ENCODE measurements at regions not wholly inside any gene's neighbourhood (a gene's known extent, or its start where the extent isn't known, plus 50 kb on each side); places are given as distances from the start of the nearest gene placed in this dataset.

DNA sequence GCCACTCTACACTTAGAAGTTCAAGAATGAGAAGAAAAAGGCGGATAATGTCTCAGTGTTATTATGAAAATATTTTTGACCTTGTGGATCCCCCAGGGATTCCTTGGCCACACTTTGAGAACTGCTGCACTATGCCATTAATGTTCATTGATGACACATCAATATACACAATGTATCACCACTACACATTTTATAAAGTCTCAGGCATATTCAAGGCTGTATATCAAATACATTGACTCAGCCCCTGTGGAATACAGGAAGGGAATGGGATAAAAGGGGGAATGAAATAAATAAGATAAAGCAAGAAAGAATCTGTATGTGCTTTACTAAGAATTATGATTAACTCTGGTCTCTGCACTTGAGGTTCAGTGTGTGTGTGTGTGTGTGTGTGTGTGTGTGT lies 69.1 kb downstream of the INHBB start:
- peaks cover 0 to 8% (median 0%) of the 10 kb centered on the region in 4 donors for H3K27me3 ChIP-seq
- intact Hi-C loops (cut with DNase I): no loop called here
- 76 to 91% methylated on average over 1 of the region's 1 CpG for WGBS, 2 donors

GRCh38 chr2:120415728-120416509 lies 70.0 kb downstream of the INHBB start:
- Histone ChIP-seq H3K4me1 (no peaks in the 10 kb centered on the region), H3K27me3 (peaks cover 0 to 9% (median 0%) of the 10 kb centered on the region in 4 donors), H3K27ac (no peak overlapping the region), H3K9me3 (no peaks in the 10 kb centered on the region), H3K36me3 (no peaks in the 10 kb centered on the region), H3K4me3 (no peak overlapping the region)
- no peak for TF ChIP-seq POLR2A (IDR thresholded peaks at IDR 0.05)
- TF ChIP-seq CTCF (IDR thresholded peaks at IDR 0.05): no peak
- no peak for DNase-seq
- intact Hi-C loops (cut with DNase I): no loop called here
- 86 to 93% methylated on average over 7 to 11 of the region's 13 CpGs for WGBS, 2 donors

More for the DNA sequence above, 69.1 kb downstream of the INHBB start:
- DNase-seq: no peak
- no peak overlapping the region for H3K27ac ChIP-seq
- TF ChIP-seq POLR2A (IDR thresholded peaks at IDR 0.05) (no peak), CTCF (IDR thresholded peaks at IDR 0.05) (no peak)
- no peak overlapping the region for H3K4me3 ChIP-seq
- no peaks in the 10 kb centered on the region for H3K36me3 ChIP-seq
- no peaks in the 10 kb centered on the region for H3K9me3 ChIP-seq
- no peaks in the 10 kb centered on the region for H3K4me1 ChIP-seq

- peaks cover 0 to 32% (median 0%) of the 10 kb centered on the region in 4 donors for H3K27me3 ChIP-seq
- H3K4me3 ChIP-seq: no peak overlapping the region
- H3K9me3 ChIP-seq: no peaks in the 10 kb centered on the region
- intact Hi-C loops (cut with DNase I): no loop called here
- DNase-seq: no peak
- TF ChIP-seq POLR2A (IDR thresholded peaks at IDR 0.05) (no peak), CTCF (IDR thresholded peaks at IDR 0.05) (no peak)
- H3K27ac ChIP-seq: no peak overlapping the region
- no peaks in the 10 kb centered on the region for H3K36me3 ChIP-seq
- WGBS, 2 donors: 83 to 85% methylated on average over 9 to 13 of the region's 13 CpGs
- no peaks in the 10 kb centered on the region for H3K4me1 ChIP-seq
Measured at GRCh38 chr2:120418174-120418787, 72.3 kb downstream of the INHBB start.

DNA sequence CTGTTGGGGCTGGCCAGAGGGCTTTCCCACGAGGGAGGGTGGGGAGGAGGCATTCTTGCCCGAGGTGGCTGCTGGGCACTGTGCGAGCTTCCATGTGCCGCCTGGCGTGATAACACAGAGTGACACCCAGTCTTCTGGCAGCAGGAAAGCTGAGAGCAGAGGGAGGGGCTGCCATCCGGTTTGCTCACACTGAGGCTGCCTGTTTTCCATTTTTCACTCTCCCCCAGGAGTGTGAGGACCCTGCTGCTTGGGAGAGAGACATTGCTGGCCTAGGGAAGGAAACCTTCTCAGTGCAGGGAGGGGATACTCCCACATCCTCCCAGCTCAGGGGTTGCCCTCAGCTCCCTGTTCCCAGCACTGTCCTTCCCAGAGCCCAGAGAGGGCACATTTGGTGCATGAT lies 73.1 kb downstream of the INHBB start:
- intact Hi-C loops (cut with DNase I): no loop called here
- Histone ChIP-seq H3K27me3 (peaks cover 0 to 40% (median 0%) of the 10 kb centered on the region in 4 donors), H3K4me3 (no peak overlapping the region), H3K4me1 (no peaks in the 10 kb centered on the region), H3K27ac (no peak overlapping the region), H3K36me3 (no peaks in the 10 kb centered on the region), H3K9me3 (no peaks in the 10 kb centered on the region)
- TF ChIP-seq CTCF (IDR thresholded peaks at IDR 0.05) (no peak), POLR2A (IDR thresholded peaks at IDR 0.05) (no peak)
- no peak for DNase-seq
- WGBS, 2 donors: 27 to 42% methylated on average over 4 to 5 of the region's 6 CpGs

DNA sequence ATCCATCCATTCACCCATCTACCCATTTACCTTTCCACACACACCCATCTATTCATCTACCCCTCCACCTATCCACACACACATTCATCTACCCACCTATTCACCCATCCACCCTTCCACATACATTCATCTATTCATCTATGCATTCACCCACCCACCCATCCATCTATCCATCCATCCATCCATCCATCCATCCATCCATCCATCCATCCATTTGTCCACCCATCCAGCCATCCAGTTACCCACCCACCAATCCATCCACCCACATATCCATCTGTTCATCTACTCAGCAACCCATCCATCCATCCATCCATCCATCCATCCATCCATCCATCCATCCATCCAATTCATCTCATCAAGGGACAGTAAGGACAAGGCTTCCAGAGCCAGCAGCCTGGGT lies 74.0 kb downstream of the INHBB start:
- DNase-seq: no peak
- intact Hi-C loops (cut with DNase I): no loop called here
- H3K4me1 ChIP-seq: no peaks in the 10 kb centered on the region
- no peak overlapping the region for H3K4me3 ChIP-seq
- H3K9me3 ChIP-seq: no peaks in the 10 kb centered on the region
- H3K36me3 ChIP-seq: no peaks in the 10 kb centered on the region
- H3K27me3 ChIP-seq: peaks cover 0 to 49% (median 0%) of the 10 kb centered on the region in 4 donors
- H3K27ac ChIP-seq: no peak overlapping the region
- TF ChIP-seq CTCF (IDR thresholded peaks at IDR 0.05) (no peak), POLR2A (IDR thresholded peaks at IDR 0.05) (no peak)

Measured in esophagus squamous epithelium (tissue), 5 donors.